Motor neuron (in vitro differentiated cells): ENCODE measurements at regions not wholly inside any gene's neighbourhood (a gene's known extent, or its start where the extent isn't known, plus 50 kb on each side); places are given as distances from the start of the nearest gene placed in this dataset.

ENCODE experiments used
- ATAC-seq, 8 experiments: fragments of 200-7000 bp; cut with Tn5 transposase; replicated peaks in 6 of 8; 2 replicates each; pipeline ENCODE4 v1.8.0; 2021; ENCODE audit warnings: mild to moderate bottlenecking in 8 of 8, moderate library complexity in 8 of 8
- H3K27ac ChIP-seq, 2 donors: fragments of 250-450 bp; sonication (Bioruptor Pico); 2 replicates each; pipeline ENCODE4 v1.9.0; 2021; ENCODE audit warnings: antibody characterized with exemption in 2 of 2, mild to moderate bottlenecking in 2 of 2, moderate library complexity in 1 of 2
- H3K4me1 ChIP-seq, 2 donors: fragments of 250-450 bp; sonication (Bioruptor Pico); replicated peaks in 1 of 2; 2 replicates each; pipeline ENCODE4 v1.6.1; 2021; ENCODE audit warnings: antibody characterized with exemption in 2 of 2, mild to moderate bottlenecking in 2 of 2, moderate library complexity in 1 of 2
- H3K4me3 ChIP-seq, 5 donors: fragments of 250-450 bp; sonication (Bioruptor Pico); 2 replicates each; pipeline ENCODE4 v1.9.0; 2021; ENCODE audit warnings: antibody characterized with exemption in 5 of 5, mild to moderate bottlenecking in 5 of 5, moderate library complexity in 4 of 5
- WGBS, 10 experiments: fragments of 450-650 bp; shearing (Covaris generic); methylation state at CpG; one replicate each; pipeline ENCODE4 v1.0.0; 2022; 5-methylcytosine and 5-hydroxymethylcytosine counted together
- in situ Hi-C, 9 experiments: fragments of 400-800 bp; cut with MboI; loops; one replicate each; pipeline ENCODE4 v1.15.0; 2021; ENCODE audit warnings: low sequenced_read_pairs in 9 of 9, low pct_unique_long_range_greater_than_20kb in 2 of 9; ENCODE audit not compliant: unreplicated experiment in 9 of 9

DNA sequence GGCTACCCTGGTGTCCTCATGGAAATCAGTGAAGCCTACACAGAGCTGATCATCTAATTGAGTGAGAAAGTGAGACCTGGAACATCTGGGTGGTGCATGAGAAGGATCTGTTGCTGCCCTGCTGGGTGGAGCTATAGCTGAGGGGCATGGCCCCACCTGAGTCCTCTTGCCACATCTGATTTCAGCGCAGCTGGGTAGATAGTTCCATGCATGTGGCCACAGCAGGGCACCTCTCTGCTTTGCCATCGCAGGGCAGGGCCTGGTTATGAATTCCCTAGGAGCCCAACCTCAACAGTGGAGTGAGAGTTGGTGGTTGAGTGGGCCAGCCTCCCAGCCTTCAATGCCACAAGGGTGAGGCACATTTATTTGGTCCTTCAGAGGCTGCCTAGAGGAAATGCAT is 407.8 kb downstream of the BCL11B start:
- WGBS, 10 experiments = 40% methylated on average over 1 of the region's 2 CpGs; no CpG with 5 or more reads in 9 of the 10 experiments
- no peak for ATAC-seq
- Histone ChIP-seq H3K4me1 (no peaks in the 10 kb centered on the region), H3K4me3 (no peak overlapping the region), H3K27ac (no peak overlapping the region)
- in situ Hi-C loops = no loop called here

DNA sequence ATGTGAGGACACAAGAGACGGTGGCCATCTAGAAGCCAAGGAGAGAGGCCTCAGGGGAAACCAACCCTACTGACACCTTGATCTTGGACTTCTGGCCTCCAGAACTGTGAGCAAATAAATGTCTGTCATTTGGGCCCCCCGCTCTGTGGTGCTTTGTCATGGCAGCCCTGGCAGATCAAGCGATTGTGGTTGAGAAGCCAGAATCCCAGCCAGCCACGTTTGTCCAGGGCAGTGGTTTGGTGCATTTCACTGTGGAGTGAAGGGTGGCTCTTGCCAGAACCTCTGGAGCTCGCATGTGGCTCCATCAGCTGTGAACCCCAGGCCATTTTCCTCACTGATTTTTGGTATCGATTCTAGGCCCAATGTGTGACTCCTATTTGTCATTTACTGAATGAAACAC is 404.9 kb downstream of the BCL11B start:
- 18 to 100% (median 81%) methylated on average over 1 to 5 of the region's 6 CpGs; no CpG with 5 or more reads in 3 of the 10 experiments for WGBS, 10 experiments
- no peak overlapping the region for H3K4me3 ChIP-seq
- in situ Hi-C loops = no loop called here
- no peak overlapping the region for H3K27ac ChIP-seq
- ATAC-seq = no peak
- no peaks in the 10 kb centered on the region for H3K4me1 ChIP-seq

DNA sequence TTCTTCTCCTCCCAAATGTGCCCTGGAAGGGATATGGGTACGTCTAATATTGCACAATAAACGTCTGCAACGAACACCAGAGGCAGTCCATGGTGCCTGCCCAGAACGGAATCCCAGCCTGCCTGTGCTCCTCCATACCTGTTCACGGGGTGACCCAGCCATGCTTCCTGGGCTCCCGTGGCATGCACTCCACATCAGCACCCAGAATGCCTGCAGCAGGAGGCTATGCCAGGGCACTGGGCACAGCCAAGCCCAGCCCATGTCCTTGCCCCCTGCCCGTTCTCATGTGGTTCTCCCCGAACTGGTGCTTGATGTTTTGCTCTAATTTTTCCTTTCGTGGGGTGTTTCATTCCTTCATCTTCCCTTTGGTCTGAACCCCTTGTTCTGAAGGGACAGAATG is 404.3 kb downstream of the BCL11B start:
- Histone ChIP-seq H3K27ac (no peak overlapping the region), H3K4me1 (no peaks in the 10 kb centered on the region), H3K4me3 (no peak overlapping the region)
- in situ Hi-C loops = no loop called here
- 0 to 100% (median 53%) methylated on average over 1 to 9 of the region's 9 CpGs; no CpG with 5 or more reads in 1 of the 10 experiments for WGBS, 10 experiments
- no peak for ATAC-seq

DNA sequence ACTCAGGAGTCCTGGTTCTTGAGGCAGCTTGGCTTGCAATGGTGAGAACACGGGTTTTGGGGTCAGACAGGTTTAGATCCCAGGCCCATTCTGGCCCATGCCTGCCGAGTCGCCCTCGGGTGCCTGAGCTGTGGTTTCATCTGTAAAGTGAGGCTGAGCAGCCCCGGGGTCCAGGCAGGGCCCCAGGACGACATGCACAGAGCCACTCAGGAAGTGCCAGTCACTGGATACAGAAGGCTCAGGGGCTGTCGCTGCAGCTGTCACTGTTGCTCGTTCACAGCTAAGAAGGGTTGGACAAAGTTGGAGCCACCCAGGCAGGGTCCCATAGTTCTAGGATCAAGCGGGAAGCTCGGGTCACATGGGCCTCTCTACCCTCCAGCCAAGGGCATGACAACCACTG is 403.1 kb downstream of the BCL11B start:
- no peaks in the 10 kb centered on the region for H3K4me1 ChIP-seq
- 0 to 90% (median 22%) methylated on average over 1 to 4 of the region's 10 CpGs; no CpG with 5 or more reads in 6 of the 10 experiments for WGBS, 10 experiments
- no peak overlapping the region for H3K4me3 ChIP-seq
- in situ Hi-C loops = no loop called here
- H3K27ac ChIP-seq = no peak overlapping the region
- ATAC-seq = no peak

DNA sequence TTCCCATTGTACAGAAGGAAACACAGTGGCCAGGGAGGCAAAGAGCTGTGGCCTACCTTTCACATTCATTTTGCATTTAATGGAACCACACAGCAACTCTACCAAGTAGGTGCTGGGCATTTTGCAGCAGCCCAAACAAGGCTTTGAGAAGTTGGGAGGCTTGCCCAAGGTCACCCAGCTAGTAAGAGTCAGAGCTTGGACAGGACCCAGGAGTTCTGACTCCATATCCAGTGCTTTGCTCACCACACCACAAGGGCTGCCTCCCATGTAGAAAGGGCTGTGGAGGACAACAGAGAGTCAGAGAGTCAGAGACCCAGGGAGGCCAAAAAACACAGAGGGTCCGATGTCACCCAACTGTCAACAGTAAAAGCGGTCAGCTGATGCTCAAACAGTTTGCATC is 400.2 kb downstream of the BCL11B start:
- ATAC-seq = no peak
- Histone ChIP-seq H3K27ac (no peak overlapping the region), H3K4me1 (no peaks in the 10 kb centered on the region), H3K4me3 (no peak overlapping the region)
- in situ Hi-C loops = no loop called here
- WGBS, 10 experiments = no CpG with 5 or more reads among the region's 2 CpGs

DNA sequence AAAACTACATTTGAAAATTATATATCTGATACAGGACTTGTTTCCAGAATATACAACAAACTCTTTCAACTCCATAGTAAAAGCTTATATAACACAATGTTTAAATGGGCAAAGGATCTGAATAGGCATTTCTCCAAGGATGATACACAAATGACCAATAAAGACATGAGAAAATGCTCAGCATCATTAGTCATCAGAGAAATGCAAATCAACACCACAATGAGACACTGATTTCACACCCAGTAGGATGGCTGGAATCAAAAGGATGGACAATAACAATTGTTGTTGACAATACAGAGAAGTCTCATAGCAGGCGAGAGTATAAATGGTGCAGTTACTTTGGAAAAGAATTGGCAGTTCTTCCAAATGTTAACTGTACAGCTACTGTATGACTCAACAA is 394.9 kb downstream of the BCL11B start:
- 0 to 100% (median 80%) methylated on average over 1 of the region's 1 CpG; no CpG with 5 or more reads in 1 of the 10 experiments for WGBS, 10 experiments
- Histone ChIP-seq H3K4me3 (no peak overlapping the region), H3K27ac (no peak overlapping the region), H3K4me1 (no peaks in the 10 kb centered on the region)
- in situ Hi-C loops = no loop called here
- ATAC-seq = no peak

DNA sequence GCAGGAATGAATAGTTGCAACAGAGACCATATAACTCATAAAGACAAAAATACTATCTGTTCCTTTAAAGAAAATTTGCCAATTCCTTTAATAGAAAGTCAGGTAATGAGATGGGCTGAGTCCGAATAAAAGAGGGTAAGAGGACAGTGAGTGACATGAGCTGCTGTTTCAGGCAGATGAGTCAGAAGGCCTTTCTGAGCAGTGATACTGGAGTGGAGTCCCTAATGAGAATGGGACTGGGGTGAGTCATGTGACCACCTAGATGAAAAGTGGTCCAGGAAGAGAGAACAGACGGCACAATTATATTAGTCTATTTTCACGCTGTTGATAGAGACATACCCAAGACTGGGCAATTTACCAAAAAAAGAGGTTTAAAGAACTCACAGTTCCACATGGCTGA is 393.7 kb downstream of the BCL11B start:
- Histone ChIP-seq H3K27ac (no peak overlapping the region), H3K4me3 (no peak overlapping the region), H3K4me1 (no peaks in the 10 kb centered on the region)
- in situ Hi-C loops = no loop called here
- 67 to 100% (median 85%) methylated on average over 1 to 3 of the region's 3 CpGs; no CpG with 5 or more reads in 1 of the 10 experiments for WGBS, 10 experiments
- ATAC-seq = peak in 2 of 8 experiments; percentile 55 to 83

DNA sequence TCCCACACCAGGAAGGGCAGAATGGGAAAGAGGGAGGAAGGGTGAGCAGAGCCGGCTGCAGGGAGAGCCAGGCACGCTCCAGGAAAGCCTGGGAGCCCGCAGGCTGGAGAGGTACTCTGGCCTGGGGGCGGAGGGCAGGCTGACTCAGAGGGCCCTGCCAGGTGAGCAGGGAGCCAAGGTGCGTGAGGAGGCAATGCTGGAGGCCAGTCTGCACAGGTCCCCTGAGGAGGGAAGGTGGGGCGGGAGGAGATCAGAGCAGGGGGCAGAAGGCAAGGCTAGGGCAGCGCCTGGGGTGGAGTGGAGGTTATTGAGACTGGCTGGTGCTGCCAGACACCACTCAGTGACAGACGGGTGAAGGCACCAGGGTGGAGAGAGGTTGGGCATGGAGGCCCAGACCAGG is 385.0 kb downstream of the BCL11B start:
- no peak overlapping the region for H3K4me3 ChIP-seq
- no peak overlapping the region for H3K27ac ChIP-seq
- peaks cover 13 to 18% of the 10 kb centered on the region in 2 donors for H3K4me1 ChIP-seq
- ATAC-seq = no peak
- 40 to 100% methylated on average over 1 of the region's 8 CpGs; no CpG with 5 or more reads in 8 of the 10 experiments for WGBS, 10 experiments
- in situ Hi-C loops = no loop called here

DNA sequence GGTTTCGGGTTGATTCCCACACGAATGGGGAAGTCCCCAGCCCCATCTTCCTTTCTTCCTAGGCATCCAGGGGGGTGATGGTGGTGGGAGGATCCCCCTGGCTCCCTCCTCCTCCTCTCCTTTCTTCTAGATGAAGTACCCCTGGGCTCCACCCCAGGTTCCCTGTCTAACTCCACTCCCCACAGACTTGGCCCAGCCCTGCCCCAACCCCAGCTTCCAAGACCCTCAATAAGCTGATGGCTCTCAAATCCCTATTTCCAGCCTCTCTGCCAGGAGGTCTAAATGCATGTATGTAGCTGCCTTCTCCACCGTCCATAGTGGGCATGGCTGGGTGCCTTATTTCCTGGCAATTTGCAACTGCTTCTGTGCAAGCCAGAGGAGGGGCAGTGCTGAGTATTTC is 383.7 kb downstream of the BCL11B start:
- in situ Hi-C loops = no loop called here
- Histone ChIP-seq H3K4me1 (peaks cover 13 to 18% of the 10 kb centered on the region in 2 donors), H3K27ac (no peak overlapping the region), H3K4me3 (no peak overlapping the region)
- no peak for ATAC-seq
- WGBS, 10 experiments = 0 to 100% (median 60%) methylated on average over 1 to 2 of the region's 3 CpGs; no CpG with 5 or more reads in 6 of the 10 experiments

DNA sequence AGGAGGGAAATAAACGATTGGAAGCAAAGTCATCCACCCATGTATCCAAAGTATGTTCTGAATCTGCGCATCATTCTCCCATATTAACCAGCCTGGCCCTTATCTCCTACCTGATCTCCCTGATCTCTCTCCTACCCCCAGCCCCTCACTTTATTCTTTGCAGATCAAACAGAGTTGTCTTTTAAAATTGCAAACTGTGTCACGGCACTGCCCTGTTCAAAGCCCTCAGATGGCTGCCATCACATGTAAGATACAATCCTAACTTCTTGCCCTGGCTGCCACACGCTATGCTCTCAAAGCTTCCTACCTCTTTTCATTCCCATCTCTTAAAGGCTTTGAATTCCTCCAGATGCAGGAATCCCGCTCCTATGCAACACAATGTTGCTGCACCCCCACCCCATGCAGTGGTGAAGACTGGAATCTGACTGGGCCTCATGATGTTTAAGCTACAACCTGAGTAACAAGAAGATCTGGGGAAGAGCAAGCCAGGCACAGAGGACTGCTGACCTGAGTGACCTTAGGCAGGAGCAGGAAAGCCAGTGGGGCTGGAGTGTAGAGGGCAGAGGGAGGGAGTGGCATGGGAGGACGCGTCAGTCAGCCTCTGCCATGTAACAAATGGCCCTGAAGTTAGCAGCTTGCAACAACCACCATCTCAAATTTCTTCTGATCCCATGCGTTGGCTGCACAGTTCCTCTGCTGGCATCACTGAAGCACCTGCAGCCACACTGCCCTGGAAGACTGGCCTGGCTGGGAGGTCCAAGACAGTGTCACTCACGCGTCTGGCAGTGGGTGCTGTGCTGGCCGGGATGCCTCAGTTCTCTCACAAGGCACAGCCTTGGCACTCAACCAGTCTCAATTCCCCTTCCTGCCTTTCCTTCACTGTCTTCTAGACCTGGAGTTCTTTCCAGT is 382.8 kb downstream of the BCL11B start:
- Histone ChIP-seq H3K4me1 (peaks cover 13 to 18% of the 10 kb centered on the region in 2 donors), H3K27ac (no peak overlapping the region), H3K4me3 (no peak overlapping the region)
- ATAC-seq = no peak
- in situ Hi-C loops = no loop called here
- 55 to 100% (median 88%) methylated on average over 1 to 6 of the region's 11 CpGs; no CpG with 5 or more reads in 3 of the 10 experiments for WGBS, 10 experiments

DNA sequence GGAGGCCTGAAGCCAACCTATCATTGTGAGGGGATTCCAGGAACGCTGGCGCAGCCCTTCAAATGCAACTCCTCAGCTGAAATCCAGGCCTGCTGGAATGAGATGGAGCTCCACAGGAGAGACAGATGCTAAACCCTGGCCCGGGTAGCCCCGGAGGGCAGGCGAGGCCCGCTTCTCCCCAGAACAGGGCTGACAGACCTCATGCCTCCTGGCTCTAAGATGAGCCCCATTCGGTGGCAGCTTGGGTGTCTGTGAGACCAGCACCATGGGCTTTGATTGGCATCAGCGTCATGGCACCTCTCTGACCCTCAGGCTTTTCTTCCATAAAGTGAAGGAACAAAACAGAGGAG is 382.2 kb downstream of the BCL11B start:
- in situ Hi-C loops = no loop called here
- Histone ChIP-seq H3K4me3 (no peak overlapping the region), H3K27ac (no peak overlapping the region), H3K4me1 (peaks cover 13 to 18% of the 10 kb centered on the region in 2 donors)
- no peak for ATAC-seq
- 20 to 100% (median 81%) methylated on average over 1 to 5 of the region's 8 CpGs; no CpG with 5 or more reads in 4 of the 10 experiments for WGBS, 10 experiments

DNA sequence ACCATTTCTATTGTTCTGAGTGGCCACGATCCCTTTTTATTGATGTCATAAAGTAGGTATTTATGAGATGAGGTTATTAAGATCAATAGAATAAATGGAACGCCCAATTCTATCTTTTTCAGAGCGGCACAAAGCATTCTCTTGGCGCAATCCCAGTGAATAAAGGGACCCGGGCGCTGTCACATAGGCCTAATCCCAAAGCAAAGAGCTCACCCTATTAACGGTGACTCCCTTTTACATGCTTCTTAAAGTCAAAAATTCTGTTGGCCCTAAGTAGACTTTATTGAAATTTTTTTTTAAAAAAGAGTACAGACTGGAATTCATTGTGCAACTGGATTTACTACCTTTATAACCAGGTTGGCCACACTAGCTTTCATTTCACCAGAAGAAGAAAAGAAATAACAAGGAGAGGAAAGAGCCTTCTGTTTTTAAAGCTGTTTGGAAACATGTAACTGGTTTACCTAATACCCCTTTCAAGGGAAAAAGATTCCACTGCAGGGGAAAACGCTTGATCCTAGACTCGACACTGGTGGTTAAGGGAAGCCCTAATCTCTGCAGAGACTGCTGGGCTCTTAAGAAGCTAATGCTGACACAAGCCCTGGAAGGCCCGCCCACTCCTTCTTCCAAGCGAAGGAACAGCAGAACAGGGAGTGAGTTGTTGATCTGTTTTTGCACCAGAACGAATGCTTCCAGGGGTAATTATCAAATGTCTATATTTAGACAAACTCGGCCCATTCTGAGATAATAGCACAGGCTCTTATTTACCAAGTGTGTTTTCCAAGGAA is 381.2 kb downstream of the BCL11B start:
- in situ Hi-C loops = no loop called here
- ATAC-seq = peak in 3 of 8 experiments; percentile 13 to 51 (median 42)
- Histone ChIP-seq H3K4me3 (no peak overlapping the region), H3K4me1 (peaks cover 12 to 13% of the 10 kb centered on the region in 2 donors), H3K27ac (no peak overlapping the region)
- WGBS, 10 experiments = 16 to 70% (median 60%) methylated on average over 3 to 13 of the region's 13 CpGs

DNA sequence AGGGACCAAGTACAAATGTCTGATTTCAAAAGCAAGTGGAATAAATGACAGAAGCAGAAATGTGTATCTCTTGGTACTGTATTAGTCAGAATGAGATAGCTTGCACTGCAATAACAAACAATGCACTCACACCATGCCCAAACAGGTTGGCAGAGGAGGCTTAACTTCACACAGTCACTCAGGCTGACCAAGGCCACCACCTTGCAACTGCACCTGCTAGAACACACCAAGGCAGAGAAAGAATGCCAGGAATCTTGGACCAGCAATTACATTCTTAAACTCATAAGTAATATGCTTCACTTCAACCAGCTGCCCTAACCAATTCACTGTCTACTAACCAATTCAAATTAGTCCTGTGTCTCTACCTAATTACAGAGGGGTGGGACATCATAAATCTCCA is 378.3 kb downstream of the BCL11B start:
- H3K4me1 ChIP-seq = peaks cover 8 to 13% of the 10 kb centered on the region in 2 donors
- no peak for ATAC-seq
- in situ Hi-C loops = no loop called here
- H3K4me3 ChIP-seq = no peak overlapping the region
- H3K27ac ChIP-seq = no peak overlapping the region
